ENCODE measurements at regions not wholly inside any gene's neighbourhood (a gene's known extent, or its start where the extent isn't known, plus 50 kb on each side); places are given as distances from the start of the nearest gene placed in this dataset.

- no peak for DNase-seq
Measured at GRCh38 chr20:50302341-50303057, 111.9 kb downstream of the CEBPB start.

- no peak for DNase-seq
Measured at GRCh38 chr20:50303573-50304500, 113.2 kb downstream of the CEBPB start.

DNA sequence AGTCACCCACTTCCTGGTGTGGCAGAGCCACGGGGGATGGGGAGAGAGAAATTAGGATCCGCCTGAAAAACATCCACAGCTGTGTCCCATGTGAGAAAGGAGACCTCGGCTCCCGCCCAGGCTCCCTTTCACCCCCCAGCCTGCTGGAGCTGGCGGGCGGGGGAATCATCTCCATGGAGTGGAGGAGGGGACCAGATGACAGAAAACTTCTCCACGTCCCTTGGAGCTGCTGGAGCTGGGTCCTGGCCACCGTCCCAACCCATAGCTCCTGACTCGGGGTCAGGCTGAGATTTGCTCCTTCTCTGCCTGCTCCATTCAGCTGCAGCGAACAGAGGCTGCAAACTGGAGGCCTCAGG, 113.8 kb downstream of the CEBPB start:
- DNase-seq = no peak

DNA sequence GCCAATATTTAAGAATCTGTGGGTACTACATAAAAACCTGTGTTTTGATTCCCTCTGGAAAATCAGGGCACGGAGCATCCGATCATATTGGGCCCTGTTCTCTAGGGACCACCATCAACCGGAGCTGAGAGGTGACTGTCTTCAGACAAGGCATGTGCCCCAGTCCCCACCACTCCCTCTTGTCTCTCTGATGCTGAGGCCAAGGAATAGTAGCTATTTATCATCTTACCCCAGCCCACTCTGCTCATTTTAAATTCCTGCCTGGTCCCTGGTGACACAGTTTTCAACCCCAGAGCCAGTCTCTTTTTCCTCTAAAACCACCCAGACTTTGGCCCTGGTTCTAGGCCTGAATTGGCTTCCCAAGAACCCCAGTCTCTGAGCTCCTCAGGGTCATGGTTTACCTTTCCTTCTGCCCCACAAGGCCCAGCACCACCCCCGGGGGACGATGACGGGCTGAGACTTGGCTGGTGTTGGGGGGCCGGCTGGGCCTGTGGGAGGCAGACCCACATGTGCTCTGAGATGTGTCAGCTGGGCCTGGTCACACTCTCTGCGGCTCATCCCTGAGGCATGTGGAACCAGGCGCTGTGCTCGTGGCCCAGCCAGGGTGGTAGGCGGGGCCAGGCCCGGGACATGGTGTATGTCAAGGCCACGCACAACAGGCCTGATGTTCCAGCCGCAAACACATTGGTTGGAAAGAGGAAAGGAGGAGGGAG, 114.4 kb downstream of the CEBPB start:
- DNase-seq = no peak

DNA sequence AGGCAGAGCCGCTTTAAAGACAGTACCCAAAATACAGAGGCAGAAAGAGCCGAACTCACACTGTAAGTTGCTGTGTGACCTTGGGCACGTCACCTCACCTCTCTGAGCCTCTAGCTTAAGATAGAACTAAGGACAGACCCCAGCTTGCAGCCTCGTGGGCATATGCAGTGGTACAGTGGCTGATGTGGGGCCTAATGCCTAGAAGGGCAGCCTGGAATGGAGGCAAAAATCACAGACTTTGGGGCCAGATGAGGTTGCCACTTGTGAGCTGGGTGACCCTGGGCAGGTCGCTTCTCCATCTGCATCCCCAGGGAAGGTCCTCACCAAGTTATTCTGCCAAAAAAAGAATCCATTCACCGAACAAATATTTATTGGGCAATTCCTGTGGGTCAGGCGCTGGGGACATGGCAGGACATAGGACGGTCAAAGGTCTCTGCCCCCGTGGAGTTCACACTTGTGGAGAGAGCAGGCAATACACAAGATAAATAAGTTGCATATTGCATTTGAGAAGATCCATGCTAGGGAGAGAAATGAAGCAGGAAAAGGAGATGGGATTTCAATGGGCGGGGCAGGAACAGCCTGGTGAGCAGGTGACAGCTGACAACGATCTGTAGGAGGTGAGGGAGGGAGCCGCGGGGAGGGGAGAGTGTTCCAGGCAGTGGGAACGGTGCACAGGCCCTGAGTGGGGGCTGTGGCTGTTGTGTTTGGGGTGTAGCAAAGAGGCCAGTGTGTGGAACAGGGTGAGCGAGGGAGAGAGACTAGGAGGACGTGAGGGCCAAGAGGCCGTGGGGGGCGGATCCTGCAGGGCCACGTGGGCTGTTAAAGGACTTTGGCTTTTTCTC, 115.2 kb downstream of the CEBPB start:
- DNase-seq = no peak

DNA sequence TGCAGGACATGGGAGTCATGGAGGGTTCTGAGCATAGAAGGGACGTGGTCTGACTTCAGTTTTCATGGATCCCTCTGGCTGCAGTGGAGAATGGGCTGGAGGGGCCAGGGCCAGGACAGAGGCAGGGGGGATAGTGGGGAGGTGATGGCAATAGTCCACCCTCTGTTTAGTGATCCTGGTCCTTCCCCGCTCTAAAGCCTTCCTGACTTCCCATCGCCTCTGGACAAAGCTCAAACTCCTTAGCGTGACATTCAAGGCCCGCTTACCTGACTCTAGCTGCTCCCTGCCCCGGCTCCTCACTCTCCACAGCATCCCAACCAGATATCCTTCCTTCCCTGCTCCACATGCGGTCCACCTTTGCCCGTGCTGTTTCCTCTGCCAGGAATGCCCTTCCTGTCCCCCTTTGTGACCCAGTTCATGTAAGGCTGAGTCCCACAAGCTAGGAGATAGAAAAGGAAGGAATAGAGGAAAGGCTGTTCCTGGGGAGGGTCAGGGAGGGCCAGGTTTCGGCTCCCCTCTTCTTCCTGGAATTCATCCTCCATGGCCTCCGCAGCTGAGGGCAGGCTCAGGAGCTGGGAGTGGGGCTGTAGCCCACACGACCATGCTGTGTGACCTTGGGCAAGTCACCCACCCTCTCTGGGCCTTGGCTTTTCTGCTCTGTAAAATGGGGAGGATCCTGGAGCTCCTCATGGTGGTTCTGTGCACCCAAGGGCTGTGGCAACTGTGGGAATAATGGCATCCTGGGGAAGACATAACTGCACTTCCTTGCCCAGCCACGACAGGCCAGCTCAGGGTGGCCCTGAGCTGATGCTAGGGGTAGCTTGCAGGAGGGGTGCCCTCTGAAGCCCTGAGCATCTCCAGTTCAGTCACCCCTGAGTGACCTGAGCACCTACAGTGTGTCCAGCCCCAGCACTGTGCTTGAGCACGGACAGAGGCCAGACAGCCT, 116.1 kb downstream of the CEBPB start:
- no peak for DNase-seq

DNA sequence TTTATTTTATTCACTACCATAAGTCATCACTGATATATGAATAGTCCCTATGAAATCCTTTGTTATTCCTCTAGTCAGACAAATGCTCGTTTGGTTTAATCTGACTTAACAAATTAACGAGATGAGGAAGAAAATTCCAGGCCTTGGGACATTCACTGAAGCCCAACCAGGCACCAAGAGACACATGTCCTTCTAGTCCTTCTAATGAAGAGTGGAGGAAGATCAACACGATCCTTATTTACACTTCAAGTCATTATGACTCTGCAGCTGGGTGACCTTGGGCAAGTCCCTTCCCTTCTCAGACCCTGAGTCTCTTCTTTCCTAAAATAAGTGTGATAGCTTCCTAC, 117.5 kb downstream of the CEBPB start:
- DNase-seq = no peak

GRCh38 chr20:50308513-50309279, 118.1 kb downstream of the CEBPB start:
- no peak for DNase-seq

- DNase-seq = no peak
Measured at GRCh38 chr20:50309280-50309763, 118.7 kb downstream of the CEBPB start.

- no peak for DNase-seq
Measured at GRCh38 chr20:50309764-50310672, 119.4 kb downstream of the CEBPB start.

DNA sequence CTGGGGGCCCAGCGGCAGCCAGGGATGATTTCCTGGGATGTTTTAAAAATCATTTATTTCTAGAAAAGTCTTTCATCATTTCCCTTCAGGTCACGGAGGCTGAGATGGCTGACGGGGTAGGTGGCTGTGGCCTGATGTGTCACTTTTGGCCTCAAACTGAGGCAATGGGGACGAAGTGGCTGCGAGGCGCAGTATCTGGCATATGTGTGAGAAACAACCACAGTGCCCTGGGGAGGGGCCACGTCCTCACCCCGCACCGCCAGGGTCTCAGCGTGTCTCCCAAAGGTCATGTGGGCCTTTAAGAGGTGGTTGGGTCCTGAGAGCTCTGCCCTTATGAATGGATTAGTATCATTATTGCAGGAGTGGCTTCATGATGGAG, 120.0 kb downstream of the CEBPB start:
- DNase-seq = no peak

DNA sequence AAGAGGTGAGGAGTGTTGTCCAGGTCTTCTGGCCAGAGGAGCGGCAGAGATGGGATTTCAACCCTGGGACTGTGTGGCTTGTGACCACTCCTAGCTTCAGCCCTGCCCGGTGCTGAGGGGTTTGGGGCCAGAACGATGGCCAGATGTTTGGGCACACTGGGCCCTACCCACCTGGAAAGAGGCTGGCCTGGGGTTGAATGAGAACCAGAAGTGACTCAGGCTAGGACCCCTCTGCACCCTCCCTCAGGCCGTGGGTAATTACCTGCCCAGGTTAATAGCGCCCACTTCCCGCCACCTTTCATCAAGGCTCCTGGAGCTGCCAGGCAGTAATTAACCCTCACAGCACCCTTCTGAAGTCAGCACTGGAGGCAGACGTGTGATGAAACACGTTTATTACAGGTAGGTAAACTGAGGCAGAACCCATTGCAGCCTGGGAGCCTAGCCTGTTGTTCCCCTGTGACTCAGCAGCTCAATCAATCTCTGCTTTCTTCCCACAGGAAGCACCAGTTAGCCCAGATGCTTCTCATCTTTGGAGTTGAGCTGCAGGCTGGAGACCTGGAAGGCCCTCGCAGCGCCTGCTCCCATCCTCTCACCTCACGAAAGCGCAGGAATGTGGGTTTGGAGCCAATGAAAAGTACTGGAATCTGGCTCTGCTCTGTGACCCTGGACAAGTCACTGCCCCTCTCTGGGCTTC, 120.8 kb downstream of the CEBPB start:
- DNase-seq = no peak

DNA sequence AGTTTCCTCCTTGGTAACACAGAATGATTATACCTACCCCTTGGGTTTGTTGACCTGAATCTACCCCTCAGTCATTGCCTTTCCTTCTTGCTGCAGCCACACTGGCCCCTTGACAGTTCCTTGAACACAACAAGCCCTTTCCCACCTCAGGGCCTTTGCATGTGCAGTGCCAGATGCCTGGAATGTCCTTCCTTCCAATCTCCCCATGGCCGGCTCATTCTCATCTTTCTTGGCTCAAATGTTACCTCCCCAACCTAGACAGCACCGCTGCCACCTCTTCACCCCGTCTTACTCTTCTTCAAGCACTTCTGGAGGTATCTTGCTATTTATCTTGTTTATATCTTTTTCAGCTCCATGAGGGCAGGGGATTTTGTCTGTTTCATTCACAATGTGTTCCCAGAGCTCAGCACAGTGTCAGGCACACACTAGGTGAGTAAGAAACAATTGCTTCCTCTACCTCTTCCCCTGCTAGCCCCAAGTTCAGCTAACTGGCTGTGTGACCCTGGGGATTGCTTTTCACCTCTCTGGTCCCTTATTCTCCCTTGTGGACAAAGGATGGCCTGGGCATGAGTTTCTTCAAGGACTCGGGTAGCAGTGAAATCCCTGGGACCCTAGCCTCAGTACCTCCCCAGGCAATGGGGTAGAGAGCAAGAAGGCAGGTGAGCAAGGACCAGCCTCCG, 121.5 kb downstream of the CEBPB start:
- DNase-seq = no peak

DNA sequence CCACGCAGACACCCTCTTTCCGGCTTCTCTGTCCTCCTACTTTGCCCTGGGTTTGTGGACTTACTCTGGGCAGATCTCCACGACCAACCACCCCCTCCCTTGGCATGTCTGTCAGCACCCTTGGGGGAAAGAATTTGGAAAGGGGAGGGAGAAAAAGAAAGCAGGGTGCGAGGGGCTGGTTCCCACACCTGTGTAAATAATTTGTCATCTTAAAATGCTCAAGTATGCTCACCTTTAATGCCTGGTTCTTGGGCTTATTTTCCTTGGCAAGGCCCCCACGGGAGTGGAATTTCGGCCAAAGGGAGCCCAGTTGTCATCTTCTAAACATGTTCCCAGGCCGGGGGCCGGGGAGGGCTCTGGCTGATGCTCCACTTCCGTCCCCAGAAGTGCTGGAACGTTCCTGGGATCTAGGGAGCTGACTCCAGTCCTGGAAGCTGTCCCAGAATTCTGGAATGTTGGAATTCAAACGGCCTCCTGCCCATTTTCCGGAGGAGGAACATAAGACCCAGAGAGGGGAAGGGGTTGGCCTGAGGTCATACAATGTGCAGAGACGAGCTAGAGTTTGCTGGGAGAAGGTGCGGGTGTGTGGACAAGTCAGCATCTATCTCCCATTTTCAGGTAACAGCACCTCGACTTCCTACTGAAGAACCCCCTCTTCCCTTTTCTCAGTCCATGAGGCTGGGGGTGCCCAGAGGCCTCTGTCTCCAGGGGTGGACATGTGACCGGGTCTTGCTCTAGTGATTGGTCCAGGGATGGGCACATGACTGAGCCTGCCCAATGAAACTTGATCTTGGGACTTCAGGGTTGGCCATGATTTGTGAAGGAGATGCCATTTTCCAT, 122.3 kb downstream of the CEBPB start:
- DNase-seq = no peak

- DNase-seq = no peak
Measured at GRCh38 chr20:50313522-50313820, 122.8 kb downstream of the CEBPB start.

DNA sequence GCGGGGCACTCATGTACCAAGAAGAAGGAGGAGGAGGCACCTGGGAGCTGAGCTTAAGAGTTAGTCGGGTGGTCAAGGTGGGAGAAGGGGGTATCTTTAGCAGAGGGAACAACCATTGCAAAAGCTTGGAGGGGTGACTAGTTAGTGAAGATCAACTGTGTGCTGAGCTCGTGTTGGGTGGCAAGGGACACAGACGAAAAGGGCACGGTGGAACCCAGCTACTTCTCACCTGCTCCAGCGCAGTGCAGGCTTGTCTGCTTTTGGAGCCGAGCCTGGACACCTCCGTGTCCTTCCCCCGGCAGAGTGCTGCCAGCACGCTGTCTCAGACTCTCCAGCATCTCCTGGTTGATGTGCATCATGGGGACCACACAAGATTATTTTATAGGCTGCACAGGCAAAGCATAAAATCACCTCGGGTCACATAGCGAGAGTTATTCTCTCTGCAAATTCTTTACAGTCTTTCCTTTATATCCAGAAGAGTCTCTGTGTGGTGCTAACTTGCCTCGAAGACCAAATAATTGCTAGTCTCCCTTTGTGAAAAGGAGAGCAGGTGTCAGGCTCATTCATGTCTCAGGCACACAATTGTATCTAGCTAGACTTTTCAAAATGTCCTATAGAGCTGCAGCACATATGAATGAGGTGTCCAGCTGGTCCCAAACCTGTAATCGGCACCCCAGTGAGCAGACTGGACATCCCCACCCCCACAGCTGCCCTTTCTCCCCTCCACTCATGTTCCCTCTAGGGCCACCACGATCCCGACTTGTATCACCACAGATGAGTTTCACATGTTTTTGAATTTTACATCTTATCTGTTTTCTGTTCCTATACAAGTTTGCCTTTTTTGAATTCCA, 123.4 kb downstream of the CEBPB start:
- DNase-seq = no peak
